ENCODE measurements at regions not wholly inside any gene's neighbourhood (a gene's known extent, or its start where the extent isn't known, plus 50 kb on each side); places are given as distances from the start of the nearest gene placed in this dataset.
"Not testable (repeated sequence)": the region's sequence is repeated elsewhere in the genome, so short reads cannot be mapped to it uniquely, and the experiment has no call there.

GRCh38 chr1:143875947-143876346, 95.8 kb downstream of the FAM72C start:
- TF ChIP-seq CTCF (optimal IDR thresholded peaks at IDR 0.05 in 1 of 3, IDR thresholded peaks at IDR 0.05 in 1 of 3, conservative IDR thresholded peaks at IDR 0.05 in 1 of 3; ENCODE audit: extremely low read depth in 1 of 3, insufficient read depth in 2 of 3, low read length in 3 of 3); EZH2 (IDR thresholded peaks at IDR 0.05; ENCODE audit: low read length): not testable (repeated sequence)

Data from keratinocyte (primary cell).